DND-41 (cell line): ENCODE measurements at regions not wholly inside any gene's neighbourhood (a gene's known extent, or its start where the extent isn't known, plus 50 kb on each side); places are given as distances from the start of the nearest gene placed in this dataset.

Source experiments
- ATAC-seq: fragments of 200-7000 bp; cut with Tn5 transposase; 3 replicates; pipeline ENCODE4 v1.9.1; 2021; ENCODE audit warnings: low read depth; ENCODE audit not compliant: insufficient read depth
- DNase-seq: peaks from one replicate; pipeline ENCODE4 v3.0.0-alpha.2; 2020
- H2AFZ ChIP-seq: 2 replicates; pipeline ENCODE4 v1.6.0; 2012; ENCODE audit warnings: low read depth, low read length
- H3K27ac ChIP-seq: 2 replicates; pipeline ENCODE4 v1.5.1; 2012; ENCODE audit warnings: low read length, inconsistent platforms
- H3K27me3 ChIP-seq: fragments of 200-600 bp; sonication (generic); 2 replicates; pipeline ENCODE4 v1.6.0; 2012; ENCODE audit warnings: low read length, mild to moderate bottlenecking, inconsistent platforms; ENCODE audit not compliant: insufficient read depth, poor library complexity
- H3K36me3 ChIP-seq: 2 replicates; pipeline ENCODE4 v1.5.1; 2012; ENCODE audit warnings: low read length, inconsistent platforms; ENCODE audit not compliant: insufficient read depth
- H3K4me1 ChIP-seq: 2 replicates; pipeline ENCODE4 v1.5.1; 2012; ENCODE audit warnings: mild to moderate bottlenecking, low read length; ENCODE audit not compliant: insufficient read depth
- H3K4me2 ChIP-seq: 2 replicates; pipeline ENCODE4 v1.6.0; 2012; ENCODE audit warnings: mild to moderate bottlenecking, moderate library complexity, low read length, inconsistent platforms; ENCODE audit not compliant: insufficient read depth
- H3K4me3 ChIP-seq, 2 experiments: fragments of 200-600 bp in 1 of 2; shearing (Covaris generic) in 1 of 2; 2 replicates each; pipeline ENCODE4 v1.5.1; 2012 to 2016; ENCODE audit warnings: inconsistent platforms in 2 of 2, low read length in 2 of 2, mild to moderate bottlenecking in 2 of 2, low read depth in 1 of 2, moderate library complexity in 1 of 2
- H3K79me2 ChIP-seq: 2 replicates; pipeline ENCODE4 v1.6.0; 2012; ENCODE audit warnings: low read length, inconsistent platforms; ENCODE audit not compliant: insufficient read depth
- H3K9ac ChIP-seq: 2 replicates; pipeline ENCODE4 v1.6.0; 2012; ENCODE audit warnings: low read depth, mild to moderate bottlenecking, inconsistent platforms, low read length, moderate library complexity
- H3K9me3 ChIP-seq: 2 replicates; pipeline ENCODE4 v1.5.1; 2012; ENCODE audit warnings: low read length, moderate library complexity, mild to moderate bottlenecking, inconsistent platforms; ENCODE audit not compliant: insufficient read depth, severe bottlenecking
- H4K20me1 ChIP-seq: 2 replicates; pipeline ENCODE4 v1.6.0; 2012; ENCODE audit warnings: low read length; ENCODE audit not compliant: insufficient read depth
- EZH2 ChIP-seq: IDR thresholded peaks from 3 replicates; pipeline ENCODE4 v1.6.1; 2012; ENCODE audit warnings: borderline replicate concordance, low read depth, mild to moderate bottlenecking, moderate library complexity, low read length, inconsistent platforms; ENCODE audit not compliant: severe bottlenecking
- TF ChIP-seq, protein P1 (sequence below): IDR thresholded peaks from 2 replicates; pipeline ENCODE4 v1.5.1; 2012; ENCODE audit warnings: borderline replicate concordance, low read length, moderate library complexity, mild to moderate bottlenecking; ENCODE audit not compliant: poor library complexity, severe bottlenecking; ENCODE audit errors: extremely low read depth

DNA sequence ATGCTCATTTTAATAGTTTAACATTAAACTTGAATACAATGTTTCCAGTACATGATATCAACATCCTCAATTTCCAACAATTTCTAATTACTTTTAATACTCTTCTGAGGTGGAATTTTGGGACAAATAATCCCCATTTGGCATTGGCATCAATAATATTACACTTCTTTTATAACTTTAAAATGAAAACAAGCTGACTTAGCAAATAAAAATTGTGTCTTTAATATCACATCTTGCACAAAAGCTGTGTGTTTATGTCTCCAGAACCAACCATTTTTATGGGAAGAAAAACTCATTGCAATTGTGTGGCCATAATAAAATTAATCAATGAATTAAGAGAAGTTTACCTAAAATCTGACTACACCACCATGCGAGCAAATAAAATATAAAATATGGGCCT, 2552.6 kb downstream of the PCDH7 start:
- H3K4me3 ChIP-seq, result no peak overlapping the region
- no peaks in the 10 kb centered on the region for H3K36me3 ChIP-seq
- H3K27ac ChIP-seq, result no peak overlapping the region
- H3K4me1 ChIP-seq, result no peaks in the 10 kb centered on the region
- H3K9me3 ChIP-seq, result no peaks in the 10 kb centered on the region
- TF ChIP-seq EZH2, result no peak
- TF ChIP-seq, protein P1, sequence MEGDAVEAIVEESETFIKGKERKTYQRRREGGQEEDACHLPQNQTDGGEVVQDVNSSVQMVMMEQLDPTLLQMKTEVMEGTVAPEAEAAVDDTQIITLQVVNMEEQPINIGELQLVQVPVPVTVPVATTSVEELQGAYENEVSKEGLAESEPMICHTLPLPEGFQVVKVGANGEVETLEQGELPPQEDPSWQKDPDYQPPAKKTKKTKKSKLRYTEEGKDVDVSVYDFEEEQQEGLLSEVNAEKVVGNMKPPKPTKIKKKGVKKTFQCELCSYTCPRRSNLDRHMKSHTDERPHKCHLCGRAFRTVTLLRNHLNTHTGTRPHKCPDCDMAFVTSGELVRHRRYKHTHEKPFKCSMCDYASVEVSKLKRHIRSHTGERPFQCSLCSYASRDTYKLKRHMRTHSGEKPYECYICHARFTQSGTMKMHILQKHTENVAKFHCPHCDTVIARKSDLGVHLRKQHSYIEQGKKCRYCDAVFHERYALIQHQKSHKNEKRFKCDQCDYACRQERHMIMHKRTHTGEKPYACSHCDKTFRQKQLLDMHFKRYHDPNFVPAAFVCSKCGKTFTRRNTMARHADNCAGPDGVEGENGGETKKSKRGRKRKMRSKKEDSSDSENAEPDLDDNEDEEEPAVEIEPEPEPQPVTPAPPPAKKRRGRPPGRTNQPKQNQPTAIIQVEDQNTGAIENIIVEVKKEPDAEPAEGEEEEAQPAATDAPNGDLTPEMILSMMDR, result no peak
- no peak overlapping the region for H3K4me2 ChIP-seq
- no peaks in the 10 kb centered on the region for H3K79me2 ChIP-seq
- no peak for DNase-seq
- no peak for ATAC-seq
- H3K9ac ChIP-seq, result no peak overlapping the region
- no peak overlapping the region for H2AFZ ChIP-seq
- H3K27me3 ChIP-seq, result no peaks in the 10 kb centered on the region
- H4K20me1 ChIP-seq, result no peaks in the 10 kb centered on the region

DNA sequence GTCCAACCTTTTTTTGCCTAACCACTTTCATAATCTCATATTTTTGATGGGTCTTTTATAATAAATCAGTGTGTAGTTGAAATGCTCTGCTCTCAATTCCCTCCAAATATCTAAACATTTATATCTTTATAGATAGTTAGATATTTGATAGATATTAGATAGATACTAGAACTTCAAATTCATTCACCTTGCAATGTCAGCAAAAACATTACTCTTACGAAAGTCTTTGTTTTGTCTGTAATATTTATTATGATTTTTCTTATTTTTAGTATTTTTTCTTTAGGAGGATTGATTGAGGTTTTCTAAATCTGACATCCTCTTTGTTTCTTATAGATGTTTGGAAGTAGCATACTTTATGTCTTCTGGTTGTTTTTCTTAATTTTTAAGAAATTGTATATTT, 2563.6 kb downstream of the PCDH7 start:
- H3K4me1 ChIP-seq, result no peaks in the 10 kb centered on the region
- no peaks in the 10 kb centered on the region for H3K9me3 ChIP-seq
- no peak overlapping the region for H3K4me2 ChIP-seq
- no peak for ATAC-seq
- H3K36me3 ChIP-seq, result no peaks in the 10 kb centered on the region
- no peaks in the 10 kb centered on the region for H3K79me2 ChIP-seq
- H4K20me1 ChIP-seq, result no peaks in the 10 kb centered on the region
- no peak for TF ChIP-seq EZH2
- TF ChIP-seq, protein P1, result no peak
- H2AFZ ChIP-seq, result no peak overlapping the region
- no peak overlapping the region for H3K27ac ChIP-seq
- H3K4me3 ChIP-seq, result no peak overlapping the region
- no peak overlapping the region for H3K9ac ChIP-seq
- H3K27me3 ChIP-seq, result no peaks in the 10 kb centered on the region
- DNase-seq, result no peak

DNA sequence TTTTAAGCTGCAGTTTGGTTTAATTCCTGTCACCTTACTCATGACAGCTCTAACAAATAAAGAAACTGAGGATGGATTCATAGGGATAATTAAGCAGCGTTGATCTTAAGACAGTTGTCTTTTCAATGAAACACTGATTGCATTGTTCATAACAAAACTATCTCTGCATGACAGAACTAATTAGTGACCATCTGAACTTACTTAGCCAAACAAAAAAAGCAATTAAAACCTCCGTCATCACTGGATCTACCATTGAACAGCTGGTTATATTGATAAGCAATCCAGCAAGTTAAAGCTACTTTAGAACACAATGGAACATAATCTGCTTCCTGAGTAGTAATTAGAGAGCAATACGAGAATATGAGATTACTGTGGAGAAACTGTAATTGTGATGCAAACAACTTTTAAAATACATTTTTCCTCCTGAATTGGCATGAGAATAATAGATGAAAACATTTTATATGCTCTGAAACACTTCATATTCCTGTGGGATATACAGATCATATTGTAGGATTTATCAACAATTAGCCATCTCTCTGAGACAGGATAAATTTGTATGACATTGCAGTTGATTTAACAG, 2576.8 kb downstream of the PCDH7 start:
- H3K4me2 ChIP-seq, result no peak overlapping the region

More for the DNA sequence above, 2576.8 kb downstream of the PCDH7 start:
- no peak for TF ChIP-seq EZH2
- TF ChIP-seq, protein P1, result no peak
- Histone ChIP-seq H3K27ac (no peak overlapping the region), H3K36me3 (no peaks in the 10 kb centered on the region), H3K79me2 (no peaks in the 10 kb centered on the region), H3K4me1 (no peaks in the 10 kb centered on the region), H2AFZ (no peak overlapping the region), H3K9ac (no peak overlapping the region), H3K27me3 (no peaks in the 10 kb centered on the region), H3K9me3 (no peaks in the 10 kb centered on the region), H3K4me3 (no peak overlapping the region), H4K20me1 (no peaks in the 10 kb centered on the region)
- DNase-seq, result no peak
- ATAC-seq, result no peak
